H1 (cell line): ENCODE measurements at regions not wholly inside any gene's neighbourhood (a gene's known extent, or its start where the extent isn't known, plus 50 kb on each side); places are given as distances from the start of the nearest gene placed in this dataset.

Experiments
- CTCF ChIA-PET: fragments of 300-600 bp; sonication (Branson Sonifier 250); formaldehyde crosslinking; loops from one replicate; lab custom pipeline; 2021; ENCODE audit not compliant: partially characterized antibody; lab: Charles Lee
- POLR2A ChIA-PET: fragments of 300-600 bp; sonication (Branson Sonifier 250); formaldehyde crosslinking; loops from one replicate; lab custom pipeline; 2021; ENCODE audit warnings: inconsistent platforms; ENCODE audit not compliant: partially characterized antibody; lab: Charles Lee
- DNase-seq, 2 experiments: peaks; one replicate each; pipeline versions ENCODE4 v3.0.0 to v3.0.0-alpha.2; 2010 to 2022; ENCODE audit warnings: low spot score in 2 of 2, low read depth in 1 of 2, mixed read lengths in 1 of 2
- FAIRE-seq: peaks from 2 replicates; lab custom pipeline; 2011; peaks lifted over from hg19 to GRCh38; lab: Jason Lieb, UNC
- H2AFZ ChIP-seq: 2 replicates; pipeline ENCODE4 v1.8.1; 2012; ENCODE audit warnings: low read length, inconsistent platforms
- H2AK5ac ChIP-seq: 2 replicates; pipeline ENCODE4 v1.6.1; 2013; ENCODE audit warnings: low read depth, low read length
- H2BK120ac ChIP-seq: replicated peaks from 2 replicates; pipeline ENCODE3; 2013; ENCODE audit warnings: low read depth, low read length, inconsistent platforms
- H2BK12ac ChIP-seq: 2 replicates; pipeline ENCODE4 v1.6.1; 2013; ENCODE audit warnings: low read depth, low read length
- H2BK15ac ChIP-seq: 2 replicates; pipeline ENCODE4 v1.6.1; 2013; ENCODE audit warnings: low read length
- H2BK20ac ChIP-seq: 2 replicates; pipeline ENCODE4 v1.6.1; 2013; ENCODE audit warnings: low read length
- H2BK5ac ChIP-seq: 2 replicates; pipeline ENCODE4 v1.6.1; 2013; ENCODE audit warnings: low read depth, low read length
- H3K14ac ChIP-seq: 2 replicates; pipeline ENCODE4 v1.6.1; 2013; ENCODE audit warnings: inconsistent platforms; ENCODE audit not compliant: insufficient read length
- H3K18ac ChIP-seq: 2 replicates; pipeline ENCODE4 v1.6.1; 2013; ENCODE audit warnings: low read length; ENCODE audit errors: extremely low read depth
- H3K23ac ChIP-seq: 2 replicates; pipeline ENCODE4 v1.6.1; 2013; ENCODE audit warnings: inconsistent platforms; ENCODE audit not compliant: insufficient read length
- H3K23me2 ChIP-seq: 2 replicates; pipeline ENCODE4 v1.6.1; 2013; ENCODE audit warnings: low read depth, low read length
- H3K27ac ChIP-seq: 2 replicates; pipeline ENCODE4 v1.6.1; 2011; ENCODE audit warnings: low read depth, low read length, inconsistent platforms
- H3K27me3 ChIP-seq, 4 experiments: replicated peaks in 1 of 4; 1 replicate in 1 of 4; 2 replicates in 3 of 4; pipeline versions ENCODE4 v1.6.1 to v1.8.1; 2011 to 2013; ENCODE audit warnings: low read length in 3 of 4, mild to moderate bottlenecking in 3 of 4, inconsistent platforms in 2 of 4, mixed read lengths in 2 of 4, moderate library complexity in 1 of 4; ENCODE audit not compliant: control insufficient read depth in 3 of 4, insufficient read depth in 3 of 4; ENCODE audit errors: extremely low read depth in 1 of 4
- H3K36me3 ChIP-seq, 4 experiments: 2 replicates each; pipeline versions ENCODE4 v1.6.1 to v1.8.1; 2011 to 2013; ENCODE audit warnings: mild to moderate bottlenecking in 4 of 4, low read length in 3 of 4, moderate library complexity in 2 of 4, control low read depth in 1 of 4, inconsistent platforms in 1 of 4; ENCODE audit not compliant: insufficient read depth in 4 of 4, control insufficient read depth in 2 of 4
- H3K4ac ChIP-seq: replicated peaks from 2 replicates; pipeline ENCODE3; 2013; ENCODE audit warnings: low read length, low read depth, mixed read lengths, inconsistent platforms; ENCODE audit not compliant: insufficient read length
- H3K4me1 ChIP-seq, 4 experiments: replicated peaks in 1 of 4; 1 replicate in 1 of 4; 2 replicates in 3 of 4; pipeline versions ENCODE4 v1.6.1 to v1.8.1; 2011 to 2013; ENCODE audit warnings: low read length in 3 of 4, inconsistent platforms in 2 of 4, mixed read lengths in 1 of 4; ENCODE audit not compliant: insufficient read depth in 4 of 4, control insufficient read depth in 3 of 4
- H3K4me2 ChIP-seq, 2 experiments: 2 replicates each; pipeline versions ENCODE4 v1.6.1 to v1.8.1; 2011 to 2013; ENCODE audit warnings: low read depth in 2 of 2, low read length in 2 of 2, control low read depth in 1 of 2, inconsistent platforms in 1 of 2, mild to moderate bottlenecking in 1 of 2; ENCODE audit not compliant: insufficient read depth in 1 of 2
- H3K4me3 ChIP-seq, 4 experiments: fragments of 200-600, 300-600 bp in 1 of 4; sonication (generic), shearing (Covaris generic), sonication (Bioruptor Twin) in 1 of 4; 2 replicates each; pipeline versions ENCODE4 v1.5.1 to v1.8.1; 2011 to 2016; ENCODE audit warnings: low read length in 4 of 4, low read depth in 3 of 4, control low read depth in 2 of 4, inconsistent platforms in 2 of 4, mild to moderate bottlenecking in 2 of 4, mixed read lengths in 1 of 4, moderate library complexity in 1 of 4; ENCODE audit not compliant: insufficient read depth in 2 of 4; ENCODE audit errors: extremely low read depth in 1 of 4
- H3K56ac ChIP-seq: replicated peaks from 2 replicates; pipeline ENCODE3; 2013; ENCODE audit warnings: low read depth, mild to moderate bottlenecking, mixed read lengths, low read length, inconsistent platforms; ENCODE audit not compliant: insufficient read length
- H3K79me1 ChIP-seq: 2 replicates; pipeline ENCODE4 v1.6.1; 2013; ENCODE audit warnings: low read depth, low read length, control low read depth
- H3K79me2 ChIP-seq, 2 experiments: 2 replicates each; pipeline versions ENCODE4 v1.6.1 to v1.8.1; 2012 to 2013; ENCODE audit warnings: low read length in 2 of 2, mild to moderate bottlenecking in 2 of 2, inconsistent platforms in 1 of 2; ENCODE audit not compliant: insufficient read depth in 2 of 2, control insufficient read depth in 1 of 2
- H3K9ac ChIP-seq, 4 experiments: replicated peaks in 1 of 4; 1 replicate in 1 of 4; 2 replicates in 3 of 4; pipeline versions ENCODE4 v1.6.1 to v1.8.1; 2011 to 2013; ENCODE audit warnings: low read depth in 3 of 4, low read length in 3 of 4, control low read depth in 2 of 4, mild to moderate bottlenecking in 2 of 4, moderate library complexity in 2 of 4, inconsistent platforms in 1 of 4; ENCODE audit errors: extremely low read depth in 1 of 4
- H3K9me3 ChIP-seq, 2 experiments: 2 replicates each; pipeline versions ENCODE4 v1.6.1 to v1.8.1; 2012 to 2013; ENCODE audit warnings: mild to moderate bottlenecking in 2 of 2, moderate library complexity in 2 of 2, control low read depth in 1 of 2, inconsistent platforms in 1 of 2, low read depth in 1 of 2, low read length in 1 of 2, mixed read lengths in 1 of 2; ENCODE audit not compliant: insufficient read depth in 2 of 2
- H4K20me1 ChIP-seq, 2 experiments: replicated peaks in 1 of 2; 2 replicates each; pipeline versions ENCODE3 to v1.8.1; 2011 to 2013; ENCODE audit warnings: inconsistent platforms in 2 of 2, low read length in 2 of 2, mild to moderate bottlenecking in 1 of 2; ENCODE audit not compliant: insufficient read depth in 2 of 2, control insufficient read depth in 1 of 2
- H4K5ac ChIP-seq: 2 replicates; pipeline ENCODE4 v1.6.1; 2013; ENCODE audit warnings: low read length, low read depth, mixed read lengths, inconsistent platforms; ENCODE audit not compliant: insufficient read length
- H4K8ac ChIP-seq: 2 replicates; pipeline ENCODE4 v1.8.0; 2013; ENCODE audit warnings: mild to moderate bottlenecking, moderate library complexity, low read length, inconsistent platforms; ENCODE audit not compliant: insufficient read depth; ENCODE audit errors: extremely low read depth
- H4K91ac ChIP-seq: replicated peaks from 2 replicates; pipeline ENCODE3; 2013; ENCODE audit warnings: low read length, mixed read lengths, inconsistent platforms; ENCODE audit not compliant: insufficient read length
- GABPA ChIP-seq: IDR thresholded peaks from 2 replicates; pipeline ENCODE4 v1.6.1; 2011; ENCODE audit warnings: mild to moderate bottlenecking, low read length, moderate library complexity, borderline replicate concordance; ENCODE audit not compliant: insufficient read depth
- RAD21 ChIP-seq, 2 experiments: IDR thresholded peaks in 1 of 2; conservative IDR thresholded peaks in 1 of 2; 2 replicates each; pipeline ENCODE4 v1.6.1; 2011; ENCODE audit warnings: low read depth in 2 of 2, low read length in 2 of 2, improper control_type of control experiment in 1 of 2, inconsistent platforms in 1 of 2, mild to moderate bottlenecking in 1 of 2, moderate library complexity in 1 of 2
- TAF1 ChIP-seq: IDR thresholded peaks from 2 replicates; pipeline ENCODE4 v1.6.1; 2011; ENCODE audit warnings: mild to moderate bottlenecking, low read depth, low read length
- WGBS, 2 experiments: shearing (Covaris generic) in 1 of 2; methylation state at CpG; one replicate each; pipeline versions ENCODE4 v1.1.6 to v1.1.7; 2013 to 2015; ENCODE audit warnings: low lambda C conversion rate in 2 of 2, mixed read lengths in 2 of 2, inconsistent platforms in 1 of 2, low coverage in 1 of 2, missing lambda C conversion rate in 1 of 2; ENCODE audit not compliant: insufficient replicate concordance in 2 of 2, insufficient coverage in 1 of 2, insufficient read length in 1 of 2; ENCODE audit errors: extremely low coverage in 1 of 2, missing lambda C conversion rate in 1 of 2; 5-methylcytosine and 5-hydroxymethylcytosine counted together

- H3K4ac ChIP-seq: no peak overlapping the region
- no peaks in the 10 kb centered on the region for H3K27me3 ChIP-seq
- H3K23ac ChIP-seq: no peak overlapping the region
- H4K8ac ChIP-seq: no peak overlapping the region
- H2BK12ac ChIP-seq: peak overlapping the region; percentile 86; the same call in 1 of the 2 replicates
- H3K4me1 ChIP-seq: peaks cover 6 to 16% (median 13%) of the 10 kb centered on the region in 4 experiments; a peak in 6 of 7 replicates
- peak in 1 of 2 experiments; percentile 33 for DNase-seq
- no peak overlapping the region for H3K4me2 ChIP-seq
- FAIRE-seq: no peak
- no peak overlapping the region; the same call in 1 of the 2 replicates for H3K18ac ChIP-seq
- H2BK120ac ChIP-seq: no peak overlapping the region
- H4K20me1 ChIP-seq: no peaks in the 10 kb centered on the region
- WGBS, 2 experiments: 89% methylated on average over 5 of the region's 5 CpGs; no CpG with 5 or more reads in 1 of the 2 experiments
- peak overlapping the region; percentile 96; the same call in 1 of the 2 replicates for H2BK15ac ChIP-seq
- no peaks in the 10 kb centered on the region for H3K79me1 ChIP-seq
- no peaks in the 10 kb centered on the region; the same call in 1 of the 2 replicates for H3K23me2 ChIP-seq
- CTCF ChIA-PET: interaction anchor here (1.3 to 1.6 kb wide), 4 partner anchors 22 to 101 kb away, joined by 3 to 9 read pairs (median 3); partner anchors contain the start of genes MRPS6 and SLC5A3
- no peaks in the 10 kb centered on the region for H3K9me3 ChIP-seq
- POLR2A ChIA-PET: interaction anchor here (0.9 to 2.7 kb wide), 3 partner anchors 12 to 23 kb away, joined by 4 to 7 read pairs (median 5); no protein-coding TSS in a partner anchor
- H4K91ac ChIP-seq: no peak overlapping the region
- H3K14ac ChIP-seq: no peak overlapping the region
- no peak overlapping the region for H2AFZ ChIP-seq
- no peak overlapping the region for H4K5ac ChIP-seq
- H3K36me3 ChIP-seq: no peaks in the 10 kb centered on the region; a peak in 2 of 8 replicates
- peak overlapping the region; percentile 84 for H2AK5ac ChIP-seq
- H3K56ac ChIP-seq: no peak overlapping the region
- no peak overlapping the region for H2BK5ac ChIP-seq
- no peak overlapping the region for H3K4me3 ChIP-seq
- H2BK20ac ChIP-seq: 0 out of 2 replicates have a peak overlapping the region, but pooled peaks have one; percentile 63
- no peak overlapping the region for H3K27ac ChIP-seq
- H3K9ac ChIP-seq: no peak overlapping the region
- H3K79me2 ChIP-seq: no peaks in the 10 kb centered on the region
- TF ChIP-seq RAD21 (IDR thresholded peaks at IDR 0.05 in 1 of 2, conservative IDR thresholded peaks at IDR 0.05 in 1 of 2; ENCODE audit: low read depth in 2 of 2, low read length in 2 of 2): no peak
- no peak for TF ChIP-seq GABPA
- no peak for TF ChIP-seq TAF1
Observed at GRCh38 chr21:33972539-33972938, 56.9 kb upstream of the ATP5PO start.
